SJSA1 (cell line): ENCODE measurements at regions not wholly inside any gene's neighbourhood (a gene's known extent, or its start where the extent isn't known, plus 50 kb on each side); places are given as distances from the start of the nearest gene placed in this dataset.

Experiments used
- DNase-seq, 2 experiments: peaks; one replicate each; pipeline ENCODE4 v3.0.0-alpha.2; 2015 to 2020; ENCODE audit warnings: low spot score in 2 of 2, low read depth in 1 of 2
- H3K27ac ChIP-seq: fragments of 250-450 bp; sonication (Bioruptor Pico); 2 replicates; pipeline ENCODE4 v1.5.1; 2020; ENCODE audit warnings: mild to moderate bottlenecking, moderate library complexity
- H3K27me3 ChIP-seq: fragments of 250-450 bp; sonication (Bioruptor Pico); replicated peaks from 2 replicates; pipeline ENCODE4 v1.5.1; 2020; ENCODE audit warnings: mild to moderate bottlenecking, moderate library complexity
- H3K36me3 ChIP-seq: fragments of 250-450 bp; sonication (Bioruptor Pico); 2 replicates; pipeline ENCODE4 v1.5.1; 2020; ENCODE audit warnings: mild to moderate bottlenecking
- H3K4me1 ChIP-seq: fragments of 250-450 bp; sonication (Bioruptor Pico); replicated peaks from 2 replicates; pipeline ENCODE4 v1.6.1; 2021; ENCODE audit warnings: mild to moderate bottlenecking
- H3K4me3 ChIP-seq: fragments of 250-450 bp; sonication (Bioruptor Pico); 2 replicates; pipeline ENCODE4 v1.5.1; 2020; ENCODE audit warnings: mild to moderate bottlenecking
- H3K9me3 ChIP-seq: fragments of 250-450 bp; sonication (Bioruptor Pico); replicated peaks from 2 replicates; pipeline ENCODE4 v1.5.1; 2020; ENCODE audit warnings: mild to moderate bottlenecking

- Histone ChIP-seq H3K36me3 (no peaks in the 10 kb centered on the region), H3K9me3 (no peaks in the 10 kb centered on the region), H3K27ac (no peak overlapping the region), H3K27me3 (0 out of 2 replicates have a peak, but pooled peaks cover 5% of the 10 kb centered on the region), H3K4me1 (no peaks in the 10 kb centered on the region), H3K4me3 (no peak overlapping the region)
- no peak for DNase-seq
Observed at GRCh38 chr13:105591277-105591676, 944.2 kb downstream of the EFNB2 start.

GRCh38 chr13:105587786-105588185, 947.7 kb downstream of the EFNB2 start:
- Histone ChIP-seq H3K4me3 (no peak overlapping the region), H3K36me3 (no peaks in the 10 kb centered on the region), H3K27ac (no peak overlapping the region), H3K9me3 (no peaks in the 10 kb centered on the region), H3K4me1 (no peaks in the 10 kb centered on the region), H3K27me3 (no peaks in the 10 kb centered on the region)
- DNase-seq = no peak

- H3K4me1 ChIP-seq = no peaks in the 10 kb centered on the region
- no peaks in the 10 kb centered on the region; the same call in 1 of the 2 replicates for H3K27me3 ChIP-seq
- no peaks in the 10 kb centered on the region for H3K36me3 ChIP-seq
- H3K4me3 ChIP-seq = no peak overlapping the region
- no peak overlapping the region for H3K27ac ChIP-seq
- no peak for DNase-seq
- peaks cover 7% of the 10 kb centered on the region for H3K9me3 ChIP-seq
Observed at GRCh38 chr13:105579821-105580710, 955.4 kb downstream of the EFNB2 start.

GRCh38 chr13:105573136-105573535, 962.3 kb downstream of the EFNB2 start:
- H3K4me3 ChIP-seq = no peak overlapping the region
- H3K4me1 ChIP-seq = no peaks in the 10 kb centered on the region
- H3K27ac ChIP-seq = no peak overlapping the region
- no peaks in the 10 kb centered on the region for H3K36me3 ChIP-seq
- no peaks in the 10 kb centered on the region for H3K9me3 ChIP-seq
- no peaks in the 10 kb centered on the region for H3K27me3 ChIP-seq
- DNase-seq = no peak

- Histone ChIP-seq H3K27me3 (no peaks in the 10 kb centered on the region), H3K36me3 (no peaks in the 10 kb centered on the region), H3K4me1 (no peaks in the 10 kb centered on the region), H3K27ac (no peak overlapping the region), H3K4me3 (no peak overlapping the region), H3K9me3 (no peaks in the 10 kb centered on the region)
- no peak for DNase-seq
Observed at GRCh38 chr13:105572401-105572800, 963.1 kb downstream of the EFNB2 start.

GRCh38 chr13:105569816-105570215, 965.6 kb downstream of the EFNB2 start:
- Histone ChIP-seq H3K4me3 (no peak overlapping the region), H3K27ac (no peak overlapping the region), H3K36me3 (no peaks in the 10 kb centered on the region), H3K4me1 (no peaks in the 10 kb centered on the region), H3K9me3 (no peaks in the 10 kb centered on the region), H3K27me3 (no peaks in the 10 kb centered on the region)
- no peak for DNase-seq

GRCh38 chr13:105567951-105568525, 967.4 kb downstream of the EFNB2 start:
- H3K4me1 ChIP-seq = no peaks in the 10 kb centered on the region
- no peak overlapping the region for H3K27ac ChIP-seq
- DNase-seq = no peak
- H3K4me3 ChIP-seq = no peak overlapping the region
- H3K27me3 ChIP-seq = no peaks in the 10 kb centered on the region; the same call in 1 of the 2 replicates
- H3K36me3 ChIP-seq = no peaks in the 10 kb centered on the region
- H3K9me3 ChIP-seq = no peaks in the 10 kb centered on the region

GRCh38 chr13:105565136-105565727, 970.2 kb downstream of the EFNB2 start:
- DNase-seq = no peak
- Histone ChIP-seq H3K9me3 (no peaks in the 10 kb centered on the region), H3K27ac (no peak overlapping the region), H3K27me3 (no peaks in the 10 kb centered on the region; the same call in 1 of the 2 replicates), H3K36me3 (no peaks in the 10 kb centered on the region), H3K4me3 (no peak overlapping the region), H3K4me1 (no peaks in the 10 kb centered on the region)

GRCh38 chr13:105552078-105552477, 983.4 kb downstream of the EFNB2 start:
- Histone ChIP-seq H3K36me3 (no peaks in the 10 kb centered on the region), H3K4me1 (no peaks in the 10 kb centered on the region), H3K9me3 (no peaks in the 10 kb centered on the region), H3K27me3 (no peaks in the 10 kb centered on the region; the same call in 1 of the 2 replicates), H3K27ac (no peak overlapping the region), H3K4me3 (no peak overlapping the region)
- no peak for DNase-seq

- no peak overlapping the region for H3K4me3 ChIP-seq
- H3K36me3 ChIP-seq = no peaks in the 10 kb centered on the region
- H3K27me3 ChIP-seq = no peaks in the 10 kb centered on the region; the same call in 1 of the 2 replicates
- H3K27ac ChIP-seq = no peak overlapping the region
- DNase-seq = no peak
- H3K9me3 ChIP-seq = no peaks in the 10 kb centered on the region
- no peaks in the 10 kb centered on the region for H3K4me1 ChIP-seq
Observed at GRCh38 chr13:105547851-105548250, 987.6 kb downstream of the EFNB2 start.

- Histone ChIP-seq H3K27ac (no peak overlapping the region), H3K4me3 (no peak overlapping the region), H3K9me3 (no peaks in the 10 kb centered on the region), H3K4me1 (no peaks in the 10 kb centered on the region), H3K27me3 (no peaks in the 10 kb centered on the region), H3K36me3 (no peaks in the 10 kb centered on the region)
- no peak for DNase-seq
Observed at GRCh38 chr13:105545811-105546210, 989.7 kb downstream of the EFNB2 start.

- Histone ChIP-seq H3K9me3 (no peaks in the 10 kb centered on the region), H3K27ac (no peak overlapping the region), H3K4me1 (no peaks in the 10 kb centered on the region), H3K4me3 (no peak overlapping the region), H3K36me3 (no peaks in the 10 kb centered on the region), H3K27me3 (no peaks in the 10 kb centered on the region)
- DNase-seq = no peak
Observed at GRCh38 chr13:105543742-105544141, 991.7 kb downstream of the EFNB2 start.

GRCh38 chr13:105541565-105541964, 993.9 kb downstream of the EFNB2 start:
- no peaks in the 10 kb centered on the region for H3K36me3 ChIP-seq
- no peak for DNase-seq

GRCh38 chr13:105538346-105538745, 997.1 kb downstream of the EFNB2 start:
- Histone ChIP-seq H3K9me3 (no peaks in the 10 kb centered on the region), H3K4me1 (no peaks in the 10 kb centered on the region), H3K4me3 (no peak overlapping the region), H3K36me3 (no peaks in the 10 kb centered on the region), H3K27me3 (no peaks in the 10 kb centered on the region), H3K27ac (no peak overlapping the region)
- DNase-seq = no peak

More at GRCh38 chr13:105541565-105541964, 993.9 kb downstream of the EFNB2 start:
- no peaks in the 10 kb centered on the region for H3K9me3 ChIP-seq
- H3K27ac ChIP-seq = no peak overlapping the region
- H3K4me1 ChIP-seq = no peaks in the 10 kb centered on the region
- H3K27me3 ChIP-seq = no peaks in the 10 kb centered on the region
- H3K4me3 ChIP-seq = no peak overlapping the region
